GM18502 (cell line): ENCODE measurements at regions not wholly inside any gene's neighbourhood (a gene's known extent, or its start where the extent isn't known, plus 50 kb on each side); places are given as distances from the start of the nearest gene placed in this dataset.
"Not testable (repeated sequence)": the region's sequence is repeated elsewhere in the genome, so short reads cannot be mapped to it uniquely, and the experiment has no call there.

Experiments used
- ATAC-seq: cut with Tn5 transposase; IDR thresholded peaks from one replicate; pipeline ENCODE4 v1.9.1; 2021; ENCODE audit warnings: mild to moderate bottlenecking; ENCODE audit not compliant: unreplicated experiment, poor library complexity

GRCh38 chr15:81940467-81941451 is 105.1 kb downstream of the MEX3B start:
- no peak for ATAC-seq

- ATAC-seq: no peak
These were observed 106.0 kb downstream of the MEX3B start for GRCh38 chr15:81939604-81940440.

- no peak for ATAC-seq
These were observed 108.6 kb downstream of the MEX3B start for GRCh38 chr15:81937189-81937588.

GRCh38 chr15:81930582-81931369 is 115.0 kb downstream of the MEX3B start:
- ATAC-seq: no peak

GRCh38 chr15:81929557-81929956 is 116.3 kb downstream of the MEX3B start:
- ATAC-seq: no peak

- no peak for ATAC-seq
These were observed 118.8 kb downstream of the MEX3B start for GRCh38 chr15:81926981-81927380.

- no peak for ATAC-seq
These were observed 121.1 kb downstream of the MEX3B start for GRCh38 chr15:81924729-81925128.

- no peak for ATAC-seq
These were observed 122.1 kb downstream of the MEX3B start for GRCh38 chr15:81923561-81924350.

- ATAC-seq: no peak
These were observed 123.7 kb downstream of the MEX3B start for GRCh38 chr15:81922143-81922542.

GRCh38 chr15:81921163-81921562 is 124.7 kb downstream of the MEX3B start:
- no peak for ATAC-seq

GRCh38 chr15:81918767-81919166 is 127.1 kb downstream of the MEX3B start:
- not testable (repeated sequence) for ATAC-seq

- no peak for ATAC-seq
These were observed 129.4 kb downstream of the MEX3B start for GRCh38 chr15:81916451-81916850.

GRCh38 chr15:81915990-81916389 is 129.8 kb downstream of the MEX3B start:
- no peak for ATAC-seq

- ATAC-seq: no peak
These were observed 131.0 kb downstream of the MEX3B start for GRCh38 chr15:81914734-81915256.

- no peak for ATAC-seq
These were observed 131.5 kb downstream of the MEX3B start for GRCh38 chr15:81914333-81914732.

GRCh38 chr15:81911022-81911971 is 134.5 kb downstream of the MEX3B start:
- no peak for ATAC-seq

GRCh38 chr15:81910355-81911021 is 135.3 kb downstream of the MEX3B start:
- no peak for ATAC-seq

- ATAC-seq: no peak
These were observed 136.8 kb downstream of the MEX3B start for GRCh38 chr15:81909011-81909358.
